HepG2 (cell line): ENCODE measurements at regions not wholly inside any gene's neighbourhood (a gene's known extent, or its start where the extent isn't known, plus 50 kb on each side); places are given as distances from the start of the nearest gene placed in this dataset.

Experiments
- ATAC-seq: fragments of 200-7000 bp; cut with Tn5 transposase; 3 replicates; pipeline ENCODE4 v1.9.1; 2020; ENCODE audit warnings: mild to moderate bottlenecking, moderate library complexity
- BruUV-seq: library from RNA; stranded (reverse); fragments of 400-500 nt; replicated peaks from 2 replicates; lab custom pipeline; 2021; lab: Mats Ljungman, UMichigan
- CTCF ChIA-PET: fragments of 300-600 bp; formaldehyde crosslinking; extraction: SDS; loops from one replicate; lab custom pipeline; 2021; ENCODE audit warnings: low total read pairs, inconsistent platforms, low intra/inter-chr PET ratio; lab: Yijun Ruan, JAX
- POLR2A ChIA-PET: fragments of 350-600 bp; sonication (Branson Sonifier 250); formaldehyde crosslinking; loops from one replicate; lab custom pipeline; 2020; ENCODE audit warnings: antibody characterized with exemption, inconsistent platforms; lab: Yijun Ruan, JAX
- DNase-seq: peaks from one replicate; pipeline ENCODE4 v3.0.0-alpha.2; 2015; ENCODE audit warnings: low spot score
- FAIRE-seq: peaks from 3 replicates; lab custom pipeline; 2011; peaks lifted over from hg19 to GRCh38; lab: Jason Lieb, UNC
- H2AFZ ChIP-seq: one replicate; pipeline ENCODE4 v1.6.1; 2011; ENCODE audit warnings: low read length, inconsistent platforms
- H3K27ac ChIP-seq: fragments of 300-600 bp; 3 replicates; pipeline ENCODE4 v1.8.0; 2011; ENCODE audit warnings: mixed run types, mild to moderate bottlenecking, mixed read lengths, low read length, inconsistent platforms; ENCODE audit not compliant: insufficient read depth; ENCODE audit errors: extremely low read length
- H3K27me3 ChIP-seq, 2 experiments: fragments of 200-600 bp in 1 of 2; 2 replicates in 1 of 2; 3 replicates in 1 of 2; pipeline versions ENCODE4 v1.6.0 to v1.8.0; 2011; ENCODE audit warnings: low read length in 2 of 2, mild to moderate bottlenecking in 2 of 2, moderate library complexity in 2 of 2, inconsistent platforms in 1 of 2; ENCODE audit not compliant: insufficient read depth in 2 of 2, control insufficient read depth in 1 of 2
- H3K36me3 ChIP-seq, 2 experiments: fragments of 200-600 bp in 1 of 2; replicated peaks in 1 of 2; 2 replicates in 1 of 2; 3 replicates in 1 of 2; pipeline versions ENCODE4 v1.5.1 to v1.8.0; 2011; ENCODE audit warnings: low read length in 2 of 2, inconsistent platforms in 1 of 2; ENCODE audit not compliant: insufficient read depth in 2 of 2, control insufficient read depth in 1 of 2
- H3K4me1 ChIP-seq: 2 replicates; pipeline ENCODE4 v1.5.1; 2012; ENCODE audit warnings: low read length, inconsistent platforms; ENCODE audit not compliant: insufficient read depth
- H3K4me2 ChIP-seq: 2 replicates; pipeline ENCODE4 v1.6.0; 2011; ENCODE audit warnings: low read depth, low read length, inconsistent platforms
- H3K4me3 ChIP-seq, 3 experiments: fragments of 200-600 bp in 1 of 3; sonication (generic), shearing (Covaris generic) in 1 of 3; replicated peaks in 1 of 3; 2 replicates each; pipeline ENCODE4 v1.5.1; 2011 to 2016; ENCODE audit warnings: low read length in 3 of 3, inconsistent platforms in 2 of 3, low read depth in 2 of 3, mild to moderate bottlenecking in 2 of 3, control low read depth in 1 of 3, mixed read lengths in 1 of 3; ENCODE audit not compliant: insufficient read depth in 1 of 3
- H3K79me2 ChIP-seq: one replicate; pipeline ENCODE4 v1.6.1; 2011; ENCODE audit warnings: low read length, inconsistent platforms; ENCODE audit not compliant: insufficient read depth
- H3K9ac ChIP-seq: 2 replicates; pipeline ENCODE4 v1.6.0; 2011; ENCODE audit warnings: mild to moderate bottlenecking, low read depth, low read length, inconsistent platforms; ENCODE audit not compliant: insufficient read depth
- H3K9me3 ChIP-seq: 2 replicates; pipeline ENCODE4 v1.5.1; 2012; ENCODE audit warnings: mild to moderate bottlenecking, low read length
- H4K20me1 ChIP-seq: 2 replicates; pipeline ENCODE4 v1.6.0; 2011; ENCODE audit warnings: inconsistent platforms, mild to moderate bottlenecking, low read length, moderate library complexity; ENCODE audit not compliant: insufficient read depth
- ZHX2 ChIP-seq, 2 experiments: sonication (generic) in 1 of 2; formaldehyde crosslinking in 1 of 2; IDR thresholded peaks; 2 replicates each; pipeline versions ENCODE4 v1.6.1 to v1.9.0; 2014 to 2022; ENCODE audit warnings: antibody characterized with exemption in 1 of 2, borderline replicate concordance in 1 of 2, inconsistent platforms in 1 of 2, low read depth in 1 of 2, missing genetic modification reagents in 1 of 2
- ZNF280B ChIP-seq: sonication (generic); formaldehyde crosslinking; IDR thresholded peaks from 2 replicates; pipeline ENCODE4 v1.5.0; 2020; ENCODE audit warnings: missing genetic modification reagents, mild to moderate bottlenecking, borderline replicate concordance
- WGBS: methylation state at CpG from one replicate; pipeline ENCODE4 v1.1.6; 2017; ENCODE audit warnings: low lambda C conversion rate; 5-methylcytosine and 5-hydroxymethylcytosine counted together
- in situ Hi-C: cut with HindIII; loops from 2 replicates; pipeline ENCODE4 v1.10.0; 2017; ENCODE audit warnings: low pct_unique_long_range_greater_than_20kb; ENCODE audit not compliant: extremely low pct_ligation_motif_present
- intact Hi-C: fragments of 100-400 bp; cut with micrococcal nuclease; formaldehyde crosslinking; loops from one replicate; pipeline ENCODE4 v1.10.0; 2022; ENCODE audit not compliant: unreplicated experiment

GRCh38 chr12:124470806-124471205, 96.6 kb downstream of the NCOR2 start:
- DNase-seq (no peak), ATAC-seq (no peak)
- in situ Hi-C loops (no loop called here), intact Hi-C loops (no loop called here)
- no peaks in the 10 kb centered on the region for H3K4me1 ChIP-seq
- H2AFZ ChIP-seq = no peak overlapping the region
- H4K20me1 ChIP-seq = 0 out of 2 replicates have a peak, but pooled peaks cover 3% of the 10 kb centered on the region
- 97% methylated on average over 4 of the region's 10 CpGs for WGBS
- no peak for TF ChIP-seq ZHX2 (IDR thresholded peaks at IDR 0.05; ENCODE audit: low read depth)
- TF ChIP-seq ZHX2 (CRISPR knock-in tag; IDR thresholded peaks at IDR 0.05; ENCODE audit: borderline replicate concordance) = no peak
- no peak for TF ChIP-seq ZNF280B (CRISPR knock-in tag)
- TF ChIP-seq, all 625 proteins: peak for 0
- peaks cover 10% of the 10 kb centered on the region; the same call in 1 of the 2 replicates for H3K9me3 ChIP-seq
- no peak overlapping the region for H3K27ac ChIP-seq
- POLR2A ChIA-PET = no interaction called here
- H3K9ac ChIP-seq = no peak overlapping the region
- no peaks in the 10 kb centered on the region for H3K79me2 ChIP-seq
- H3K27me3 ChIP-seq = no peaks in the 10 kb centered on the region
- no peak for FAIRE-seq
- CTCF ChIA-PET = no interaction called here
- BruUV-seq = no TSS peak
- no peak overlapping the region for H3K4me3 ChIP-seq
- H3K36me3 ChIP-seq = peaks cover 14 to 55% of the 10 kb centered on the region in 2 experiments; a peak in 4 of 5 replicates
- H3K4me2 ChIP-seq = no peak overlapping the region
